Astrocyte (in vitro differentiated cells and primary cell): ENCODE measurements at regions not wholly inside any gene's neighbourhood (a gene's known extent, or its start where the extent isn't known, plus 50 kb on each side); places are given as distances from the start of the nearest gene placed in this dataset.

Experiments
- DNase-seq: peaks from one replicate; pipeline ENCODE4 v3.0.0-alpha.2; 2010; ENCODE audit warnings: low read depth
- FAIRE-seq: peaks from 2 replicates; lab custom pipeline; 2011; peaks lifted over from hg19 to GRCh38; lab: Jason Lieb, UNC
- H2AFZ ChIP-seq: 2 replicates; pipeline ENCODE4 v1.6.0; 2012; ENCODE audit warnings: low read depth, low read length, inconsistent platforms
- H3K27ac ChIP-seq: 2 replicates; pipeline ENCODE4 v1.5.1; 2011; ENCODE audit warnings: low read depth, low read length, inconsistent platforms
- H3K27me3 ChIP-seq: 2 replicates; pipeline ENCODE4 v1.6.0; 2011; ENCODE audit warnings: low read length, inconsistent platforms; ENCODE audit not compliant: insufficient read depth
- H3K36me3 ChIP-seq: 2 replicates; pipeline ENCODE4 v1.5.1; 2011; ENCODE audit warnings: low read length, inconsistent platforms; ENCODE audit not compliant: insufficient read depth
- H3K4me1 ChIP-seq: 2 replicates; pipeline ENCODE4 v1.5.1; 2011; ENCODE audit warnings: low read length, inconsistent platforms; ENCODE audit not compliant: insufficient read depth
- H3K4me2 ChIP-seq: 2 replicates; pipeline ENCODE4 v1.6.0; 2012; ENCODE audit warnings: low read length, inconsistent platforms
- H3K4me3 ChIP-seq: 2 replicates; pipeline ENCODE4 v1.5.1; 2011; ENCODE audit warnings: low read depth, mild to moderate bottlenecking, low read length, inconsistent platforms; ENCODE audit not compliant: insufficient read depth
- H3K79me2 ChIP-seq: 2 replicates; pipeline ENCODE4 v1.6.0; 2012; ENCODE audit warnings: mild to moderate bottlenecking, low read length, inconsistent platforms; ENCODE audit not compliant: insufficient read depth
- H3K9ac ChIP-seq: 2 replicates; pipeline ENCODE4 v1.6.0; 2012; ENCODE audit warnings: mild to moderate bottlenecking, low read length, inconsistent platforms
- H3K9me3 ChIP-seq: 2 replicates; pipeline ENCODE4 v1.5.1; 2012; ENCODE audit warnings: low read depth, mild to moderate bottlenecking, low read length, inconsistent platforms; ENCODE audit not compliant: insufficient read depth
- H4K20me1 ChIP-seq: 2 replicates; pipeline ENCODE4 v1.6.0; 2012; ENCODE audit warnings: low read length, inconsistent platforms; ENCODE audit not compliant: insufficient read depth
- H3K27ac Mint-ChIP-seq: one replicate; pipeline ENCODE4 v1.8.0; 2021; ENCODE audit warnings: mild to moderate bottlenecking, mixed read lengths; ENCODE audit not compliant: unreplicated experiment
- H3K27me3 Mint-ChIP-seq: one replicate; pipeline ENCODE4 v1.8.0; 2021; ENCODE audit warnings: low read depth, mixed read lengths; ENCODE audit not compliant: unreplicated experiment
- H3K36me3 Mint-ChIP-seq: one replicate; pipeline ENCODE4 v1.8.0; 2021; ENCODE audit warnings: low read depth, mixed read lengths; ENCODE audit not compliant: unreplicated experiment
- H3K4me1 Mint-ChIP-seq: one replicate; pipeline ENCODE4 v1.8.0; 2021; ENCODE audit warnings: low read depth, mixed read lengths; ENCODE audit not compliant: unreplicated experiment
- H3K4me3 Mint-ChIP-seq: one replicate; pipeline ENCODE4 v1.8.0; 2021; ENCODE audit warnings: mild to moderate bottlenecking, moderate library complexity, mixed read lengths; ENCODE audit not compliant: unreplicated experiment
- H3K9me3 Mint-ChIP-seq: one replicate; pipeline ENCODE4 v1.8.0; 2021; ENCODE audit warnings: mild to moderate bottlenecking, mixed read lengths; ENCODE audit not compliant: unreplicated experiment
- CTCF ChIP-seq: IDR thresholded peaks from 2 replicates; pipeline ENCODE4 v1.5.1; 2011; ENCODE audit warnings: low read depth, mild to moderate bottlenecking, inconsistent platforms, low read length, moderate library complexity; ENCODE audit not compliant: insufficient read depth
- EZH2 ChIP-seq: IDR thresholded peaks from 2 replicates; pipeline ENCODE4 v1.6.1; 2012; ENCODE audit warnings: mild to moderate bottlenecking, low read length, inconsistent platforms; ENCODE audit not compliant: insufficient read depth

- TF ChIP-seq CTCF (no peak), EZH2 (no peak)
- Mint-ChIP-seq H3K27me3 (no peaks in the 10 kb centered on the region), H3K4me1 (peaks cover 11% of the 10 kb centered on the region), H3K27ac (peak overlapping the region; percentile 74), H3K36me3 (no peaks in the 10 kb centered on the region), H3K4me3 (no peak overlapping the region), H3K9me3 (no peaks in the 10 kb centered on the region)
- Histone ChIP-seq H3K36me3 (no peaks in the 10 kb centered on the region), H4K20me1 (no peaks in the 10 kb centered on the region), H3K9me3 (no peaks in the 10 kb centered on the region), H3K79me2 (no peaks in the 10 kb centered on the region), H3K4me2 (no peak overlapping the region), H3K27ac (no peak overlapping the region), H3K27me3 (no peaks in the 10 kb centered on the region), H3K4me3 (no peak overlapping the region), H3K4me1 (no peaks in the 10 kb centered on the region), H3K9ac (no peak overlapping the region), H2AFZ (no peak overlapping the region)
- DNase-seq (no peak), FAIRE-seq (no peak)
Measured at GRCh38 chr7:124689523-124689922, 76.1 kb downstream of the GPR37 start.

GRCh38 chr7:124688991-124689390 lies 76.6 kb downstream of the GPR37 start:
- FAIRE-seq, result no peak

More at GRCh38 chr7:124688991-124689390, 76.6 kb downstream of the GPR37 start:
- Mint-ChIP-seq H3K27me3 (no peaks in the 10 kb centered on the region), H3K36me3 (no peaks in the 10 kb centered on the region), H3K27ac (peak overlapping the region; percentile 84), H3K9me3 (no peaks in the 10 kb centered on the region), H3K4me3 (no peak overlapping the region), H3K4me1 (peaks cover 11% of the 10 kb centered on the region)
- no peaks in the 10 kb centered on the region for H3K27me3 ChIP-seq
- DNase-seq, result peak; percentile 73
- H3K36me3 ChIP-seq, result no peaks in the 10 kb centered on the region
- H4K20me1 ChIP-seq, result no peaks in the 10 kb centered on the region
- no peak overlapping the region for H2AFZ ChIP-seq
- TF ChIP-seq EZH2, result no peak
- TF ChIP-seq CTCF, result no peak
- H3K9me3 ChIP-seq, result no peaks in the 10 kb centered on the region
- no peak overlapping the region for H3K4me3 ChIP-seq
- no peaks in the 10 kb centered on the region for H3K4me1 ChIP-seq
- H3K4me2 ChIP-seq, result no peak overlapping the region
- H3K79me2 ChIP-seq, result no peaks in the 10 kb centered on the region
- H3K27ac ChIP-seq, result no peak overlapping the region
- no peak overlapping the region for H3K9ac ChIP-seq
